GM23338 (cell line): ENCODE measurements at regions not wholly inside any gene's neighbourhood (a gene's known extent, or its start where the extent isn't known, plus 50 kb on each side); places are given as distances from the start of the nearest gene placed in this dataset.

Source experiments
- ATAC-seq: fragments of 200-7000 bp; cut with Tn5 transposase; 3 replicates; pipeline ENCODE4 v1.9.1; 2020
- DNase-seq: peaks from one replicate; pipeline ENCODE4 v3.0.0-alpha.2; 2015; ENCODE audit warnings: low spot score
- H2AFZ ChIP-seq: fragments of 200-600 bp; sonication (generic); 2 replicates; pipeline ENCODE4 v1.8.0; 2016; ENCODE audit warnings: antibody characterized with exemption, mild to moderate bottlenecking, moderate library complexity
- H3F3A ChIP-seq: fragments of 200-600 bp; sonication (generic); replicated peaks from 2 replicates; pipeline ENCODE4 v1.8.0; 2017; ENCODE audit warnings: antibody characterized with exemption, mixed run types, low read depth
- H3K27ac ChIP-seq: fragments of 200-600 bp; sonication (generic); 2 replicates; pipeline ENCODE4 v1.6.1; 2016; ENCODE audit warnings: low read depth
- H3K27me3 ChIP-seq: fragments of 200-600 bp; sonication (generic); 2 replicates; pipeline ENCODE4 v1.8.0; 2016; ENCODE audit warnings: mild to moderate bottlenecking, mixed run types, moderate library complexity; ENCODE audit not compliant: insufficient read depth
- H3K36me3 ChIP-seq: fragments of 200-600 bp; sonication (generic); 2 replicates; pipeline ENCODE4 v1.8.0; 2016; ENCODE audit warnings: mild to moderate bottlenecking; ENCODE audit not compliant: insufficient read depth
- H3K4me1 ChIP-seq: fragments of 200-600 bp; sonication (generic); 2 replicates; pipeline ENCODE4 v1.8.0; 2016; ENCODE audit warnings: mild to moderate bottlenecking, moderate library complexity; ENCODE audit not compliant: insufficient read depth
- H3K4me2 ChIP-seq: fragments of 200-600 bp; sonication (generic); 2 replicates; pipeline ENCODE4 v1.7.1; 2017; ENCODE audit warnings: mixed run types
- H3K4me3 ChIP-seq: fragments of 200-600 bp; sonication (generic); 2 replicates; pipeline ENCODE4 v1.6.1; 2016; ENCODE audit warnings: mixed run types
- H3K79me2 ChIP-seq: fragments of 200-600 bp; sonication (generic); replicated peaks from 2 replicates; pipeline ENCODE4 v1.8.0; 2017; ENCODE audit warnings: mild to moderate bottlenecking; ENCODE audit not compliant: insufficient read depth
- H3K9me2 ChIP-seq: fragments of 200-600 bp; sonication (generic); 2 replicates; pipeline ENCODE4 v1.8.0; 2017; ENCODE audit not compliant: insufficient read depth
- H4K20me1 ChIP-seq: fragments of 200-600 bp; sonication (generic); replicated peaks from 2 replicates; pipeline ENCODE4 v1.8.0; 2017; ENCODE audit warnings: mild to moderate bottlenecking; ENCODE audit not compliant: insufficient read depth
- H3K27ac Mint-ChIP-seq: 2 replicates; pipeline ENCODE4 v1.8.0; 2020; ENCODE audit warnings: inconsistent platforms, mild to moderate bottlenecking, moderate library complexity, mixed read lengths
- H3K27me3 Mint-ChIP-seq: 3 replicates; pipeline ENCODE4 v1.8.0; 2022; ENCODE audit warnings: low read depth, mild to moderate bottlenecking, moderate library complexity, mixed read lengths, inconsistent platforms; ENCODE audit not compliant: insufficient read depth, poor library complexity
- H3K36me3 Mint-ChIP-seq: 3 replicates; pipeline ENCODE4 v1.8.0; 2021; ENCODE audit warnings: low read depth, mild to moderate bottlenecking, inconsistent platforms, moderate library complexity, mixed read lengths
- H3K4me1 Mint-ChIP-seq: 3 replicates; pipeline ENCODE4 v1.8.0; 2020; ENCODE audit warnings: mild to moderate bottlenecking, inconsistent platforms, mixed read lengths
- H3K4me3 Mint-ChIP-seq: 3 replicates; pipeline ENCODE4 v1.8.0; 2021; ENCODE audit warnings: moderate library complexity, mild to moderate bottlenecking, inconsistent platforms, mixed read lengths
- H3K9me3 Mint-ChIP-seq: 3 replicates; pipeline ENCODE4 v1.8.0; 2020; ENCODE audit warnings: moderate library complexity, mild to moderate bottlenecking, inconsistent platforms, mixed read lengths
- CREB1 ChIP-seq: fragments of 250-450 bp; sonication (Bioruptor Pico); IDR thresholded peaks from 2 replicates; pipeline ENCODE4 v1.5.0; 2020; ENCODE audit warnings: low read depth, mild to moderate bottlenecking, moderate library complexity
- EZH2 ChIP-seq: fragments of 200-600 bp; sonication (generic); IDR thresholded peaks from one replicate; pipeline ENCODE4 v1.8.0; 2017; ENCODE audit warnings: antibody characterized with exemption, mild to moderate bottlenecking, low read depth; ENCODE audit not compliant: unreplicated experiment
- JUNB ChIP-seq: IDR thresholded peaks from one replicate; pipeline ENCODE4 v1.6.1; 2016; ENCODE audit warnings: antibody characterized with exemption; ENCODE audit not compliant: unreplicated experiment
- NANOG ChIP-seq: IDR thresholded peaks from 2 replicates; pipeline ENCODE4 v1.6.1; 2016; ENCODE audit warnings: antibody characterized with exemption, borderline replicate concordance
- POLR2AphosphoS5 ChIP-seq: IDR thresholded peaks from 2 replicates; pipeline ENCODE4 v1.6.1; 2016; ENCODE audit warnings: antibody characterized with exemption, low read depth
- STAT1 ChIP-seq: IDR thresholded peaks from one replicate; pipeline ENCODE4 v1.6.1; 2016; ENCODE audit warnings: antibody characterized with exemption; ENCODE audit not compliant: unreplicated experiment
- ZNF114 ChIP-seq: fragments of 250-450 bp; sonication (Bioruptor Pico); IDR thresholded peaks from 2 replicates; pipeline ENCODE4 v1.5.0; 2020; ENCODE audit warnings: mild to moderate bottlenecking, moderate library complexity
- ZNF331 ChIP-seq: fragments of 250-450 bp; sonication (Bioruptor Pico); IDR thresholded peaks from 2 replicates; pipeline ENCODE4 v1.5.0; 2020; ENCODE audit warnings: low read depth, mild to moderate bottlenecking, moderate library complexity
- TF ChIP-seq, protein P1 (sequence below): IDR thresholded peaks from 2 replicates; pipeline ENCODE4 v1.6.1; 2016; ENCODE audit warnings: antibody characterized with exemption
- TF ChIP-seq, protein P2 (sequence below): IDR thresholded peaks from one replicate; pipeline ENCODE4 v1.6.1; 2018; ENCODE audit warnings: antibody characterized with exemption; ENCODE audit not compliant: unreplicated experiment
- TF ChIP-seq, protein P3 (sequence below), 2 experiments: fragments of 200-600 bp in 1 of 2; sonication (generic) in 1 of 2; conservative IDR thresholded peaks; 2 replicates each; pipeline versions ENCODE4 v1.5.1 to v1.6.1; 2016 to 2017; ENCODE audit warnings: antibody characterized with exemption in 2 of 2, low read depth in 2 of 2, mild to moderate bottlenecking in 2 of 2, moderate library complexity in 1 of 2

DNA sequence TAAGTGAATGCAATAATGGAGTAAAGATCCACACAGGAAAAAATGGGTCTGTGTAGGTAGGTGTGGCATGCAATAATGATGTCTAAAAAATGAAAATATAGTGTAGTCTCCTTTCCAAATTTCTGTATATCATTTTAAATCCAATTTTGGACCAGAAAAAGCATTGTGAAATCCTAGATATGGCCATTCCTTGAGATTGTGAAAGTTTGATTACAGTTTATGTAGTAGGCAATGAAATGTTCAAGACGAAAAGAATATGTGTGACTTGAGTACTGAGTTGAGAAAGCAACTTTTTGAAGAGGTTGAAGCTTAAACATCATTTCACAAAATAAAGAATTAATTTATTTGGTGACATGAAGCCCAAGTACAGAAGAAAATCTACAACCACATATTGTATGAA is 698.7 kb downstream of the EPHA3 start:
- H3K4me3 ChIP-seq = no peak overlapping the region
- H3K4me1 Mint-ChIP-seq = peaks cover 11% of the 10 kb centered on the region; the same call in 2 of the 3 replicates
- no peaks in the 10 kb centered on the region for H3K27me3 ChIP-seq
- H2AFZ ChIP-seq = no peak overlapping the region
- no peaks in the 10 kb centered on the region for H3K36me3 ChIP-seq
- H4K20me1 ChIP-seq = no peaks in the 10 kb centered on the region
- H3K79me2 ChIP-seq = no peaks in the 10 kb centered on the region
- peaks cover 10% of the 10 kb centered on the region; the same call in 1 of the 2 replicates for H3K4me1 ChIP-seq
- H3K27ac Mint-ChIP-seq = no peak overlapping the region
- no peak overlapping the region for H3K27ac ChIP-seq
- no peaks in the 10 kb centered on the region for H3K27me3 Mint-ChIP-seq
- H3F3A ChIP-seq = no peaks in the 10 kb centered on the region
- TF ChIP-seq STAT1 (no peak), POLR2AphosphoS5 (no peak), EZH2 (no peak)
- TF ChIP-seq, protein P1, sequence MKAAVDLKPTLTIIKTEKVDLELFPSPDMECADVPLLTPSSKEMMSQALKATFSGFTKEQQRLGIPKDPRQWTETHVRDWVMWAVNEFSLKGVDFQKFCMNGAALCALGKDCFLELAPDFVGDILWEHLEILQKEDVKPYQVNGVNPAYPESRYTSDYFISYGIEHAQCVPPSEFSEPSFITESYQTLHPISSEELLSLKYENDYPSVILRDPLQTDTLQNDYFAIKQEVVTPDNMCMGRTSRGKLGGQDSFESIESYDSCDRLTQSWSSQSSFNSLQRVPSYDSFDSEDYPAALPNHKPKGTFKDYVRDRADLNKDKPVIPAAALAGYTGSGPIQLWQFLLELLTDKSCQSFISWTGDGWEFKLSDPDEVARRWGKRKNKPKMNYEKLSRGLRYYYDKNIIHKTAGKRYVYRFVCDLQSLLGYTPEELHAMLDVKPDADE = no peak
- TF ChIP-seq, protein P2, sequence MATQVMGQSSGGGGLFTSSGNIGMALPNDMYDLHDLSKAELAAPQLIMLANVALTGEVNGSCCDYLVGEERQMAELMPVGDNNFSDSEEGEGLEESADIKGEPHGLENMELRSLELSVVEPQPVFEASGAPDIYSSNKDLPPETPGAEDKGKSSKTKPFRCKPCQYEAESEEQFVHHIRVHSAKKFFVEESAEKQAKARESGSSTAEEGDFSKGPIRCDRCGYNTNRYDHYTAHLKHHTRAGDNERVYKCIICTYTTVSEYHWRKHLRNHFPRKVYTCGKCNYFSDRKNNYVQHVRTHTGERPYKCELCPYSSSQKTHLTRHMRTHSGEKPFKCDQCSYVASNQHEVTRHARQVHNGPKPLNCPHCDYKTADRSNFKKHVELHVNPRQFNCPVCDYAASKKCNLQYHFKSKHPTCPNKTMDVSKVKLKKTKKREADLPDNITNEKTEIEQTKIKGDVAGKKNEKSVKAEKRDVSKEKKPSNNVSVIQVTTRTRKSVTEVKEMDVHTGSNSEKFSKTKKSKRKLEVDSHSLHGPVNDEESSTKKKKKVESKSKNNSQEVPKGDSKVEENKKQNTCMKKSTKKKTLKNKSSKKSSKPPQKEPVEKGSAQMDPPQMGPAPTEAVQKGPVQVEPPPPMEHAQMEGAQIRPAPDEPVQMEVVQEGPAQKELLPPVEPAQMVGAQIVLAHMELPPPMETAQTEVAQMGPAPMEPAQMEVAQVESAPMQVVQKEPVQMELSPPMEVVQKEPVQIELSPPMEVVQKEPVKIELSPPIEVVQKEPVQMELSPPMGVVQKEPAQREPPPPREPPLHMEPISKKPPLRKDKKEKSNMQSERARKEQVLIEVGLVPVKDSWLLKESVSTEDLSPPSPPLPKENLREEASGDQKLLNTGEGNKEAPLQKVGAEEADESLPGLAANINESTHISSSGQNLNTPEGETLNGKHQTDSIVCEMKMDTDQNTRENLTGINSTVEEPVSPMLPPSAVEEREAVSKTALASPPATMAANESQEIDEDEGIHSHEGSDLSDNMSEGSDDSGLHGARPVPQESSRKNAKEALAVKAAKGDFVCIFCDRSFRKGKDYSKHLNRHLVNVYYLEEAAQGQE = no peak
- 0 out of 2 replicates have a peak, but pooled peaks cover 9% of the 10 kb centered on the region for H3K9me2 ChIP-seq
- ATAC-seq = no peak
- H3K36me3 Mint-ChIP-seq = peaks cover 23% of the 10 kb centered on the region
- no peak overlapping the region for H3K4me3 Mint-ChIP-seq
- no peak for DNase-seq
- peaks cover 22% of the 10 kb centered on the region for H3K9me3 Mint-ChIP-seq
- H3K4me2 ChIP-seq = peak overlapping the region; percentile 27; the same call in 1 of the 2 replicates

DNA sequence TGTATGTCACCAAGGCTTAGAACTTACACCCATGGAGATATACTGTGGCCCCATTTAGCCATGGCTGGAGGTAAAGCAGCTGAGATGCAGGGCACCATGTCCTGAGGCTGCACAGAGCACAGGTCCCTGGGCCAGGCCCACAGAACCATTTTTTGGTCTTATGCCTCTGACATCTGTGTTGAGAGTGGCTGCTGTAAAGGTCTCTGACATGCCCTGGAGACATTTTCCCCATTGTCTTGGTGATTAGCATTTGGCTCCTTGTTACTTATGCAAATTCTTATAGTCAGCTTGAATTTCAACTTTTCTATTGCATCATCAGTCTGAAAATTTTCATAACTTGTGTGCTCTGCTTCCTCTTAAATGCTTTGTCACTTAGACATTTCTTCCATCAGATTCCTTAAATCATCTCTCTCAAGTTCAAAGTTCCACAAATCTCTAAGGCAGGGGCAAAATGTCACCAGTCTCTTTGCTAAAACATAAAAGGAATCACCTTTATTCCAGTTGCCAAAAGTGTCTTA is 701.3 kb downstream of the EPHA3 start:
- no peaks in the 10 kb centered on the region for H3K79me2 ChIP-seq
- no peak for DNase-seq
- H3K27ac ChIP-seq = no peak overlapping the region
- H3K4me1 ChIP-seq = peaks cover 10% of the 10 kb centered on the region; the same call in 1 of the 2 replicates
- peaks cover 27% of the 10 kb centered on the region for H3K36me3 Mint-ChIP-seq
- peaks cover 26% of the 10 kb centered on the region for H3K9me3 Mint-ChIP-seq
- ATAC-seq = no peak
- no peak overlapping the region for H2AFZ ChIP-seq
- no peak overlapping the region for H3K4me3 Mint-ChIP-seq
- H3F3A ChIP-seq = no peaks in the 10 kb centered on the region
- no peak overlapping the region for H3K27ac Mint-ChIP-seq
- no peaks in the 10 kb centered on the region for H3K27me3 Mint-ChIP-seq
- no peaks in the 10 kb centered on the region for H3K27me3 ChIP-seq
- no peaks in the 10 kb centered on the region for H4K20me1 ChIP-seq
- no peak overlapping the region for H3K4me3 ChIP-seq
- no peak overlapping the region for H3K4me2 ChIP-seq
- H3K9me2 ChIP-seq = peaks cover 13% of the 10 kb centered on the region
- 0 out of 2 replicates have a peak, but pooled peaks cover 4% of the 10 kb centered on the region for H3K36me3 ChIP-seq
- no peak for TF ChIP-seq ZNF114 (CRISPR knock-in tag)
- TF ChIP-seq STAT1 = no peak
- no peak for TF ChIP-seq NANOG
- no peak for TF ChIP-seq EZH2
- no peak for TF ChIP-seq JUNB
- TF ChIP-seq ZNF331 = no peak
- TF ChIP-seq, protein P2 = no peak
- no peak for TF ChIP-seq CREB1 (CRISPR knock-in tag)
- TF ChIP-seq, protein P3, sequence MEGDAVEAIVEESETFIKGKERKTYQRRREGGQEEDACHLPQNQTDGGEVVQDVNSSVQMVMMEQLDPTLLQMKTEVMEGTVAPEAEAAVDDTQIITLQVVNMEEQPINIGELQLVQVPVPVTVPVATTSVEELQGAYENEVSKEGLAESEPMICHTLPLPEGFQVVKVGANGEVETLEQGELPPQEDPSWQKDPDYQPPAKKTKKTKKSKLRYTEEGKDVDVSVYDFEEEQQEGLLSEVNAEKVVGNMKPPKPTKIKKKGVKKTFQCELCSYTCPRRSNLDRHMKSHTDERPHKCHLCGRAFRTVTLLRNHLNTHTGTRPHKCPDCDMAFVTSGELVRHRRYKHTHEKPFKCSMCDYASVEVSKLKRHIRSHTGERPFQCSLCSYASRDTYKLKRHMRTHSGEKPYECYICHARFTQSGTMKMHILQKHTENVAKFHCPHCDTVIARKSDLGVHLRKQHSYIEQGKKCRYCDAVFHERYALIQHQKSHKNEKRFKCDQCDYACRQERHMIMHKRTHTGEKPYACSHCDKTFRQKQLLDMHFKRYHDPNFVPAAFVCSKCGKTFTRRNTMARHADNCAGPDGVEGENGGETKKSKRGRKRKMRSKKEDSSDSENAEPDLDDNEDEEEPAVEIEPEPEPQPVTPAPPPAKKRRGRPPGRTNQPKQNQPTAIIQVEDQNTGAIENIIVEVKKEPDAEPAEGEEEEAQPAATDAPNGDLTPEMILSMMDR (conservative IDR thresholded peaks at IDR 0.05; ENCODE audit: low read depth in 2 of 2) = no peak
- H3K4me1 Mint-ChIP-seq = peaks cover 11% of the 10 kb centered on the region; the same call in 2 of the 3 replicates
